ENCODE measurements at regions not wholly inside any gene's neighbourhood (a gene's known extent, or its start where the extent isn't known, plus 50 kb on each side); places are given as distances from the start of the nearest gene placed in this dataset.

DNA sequence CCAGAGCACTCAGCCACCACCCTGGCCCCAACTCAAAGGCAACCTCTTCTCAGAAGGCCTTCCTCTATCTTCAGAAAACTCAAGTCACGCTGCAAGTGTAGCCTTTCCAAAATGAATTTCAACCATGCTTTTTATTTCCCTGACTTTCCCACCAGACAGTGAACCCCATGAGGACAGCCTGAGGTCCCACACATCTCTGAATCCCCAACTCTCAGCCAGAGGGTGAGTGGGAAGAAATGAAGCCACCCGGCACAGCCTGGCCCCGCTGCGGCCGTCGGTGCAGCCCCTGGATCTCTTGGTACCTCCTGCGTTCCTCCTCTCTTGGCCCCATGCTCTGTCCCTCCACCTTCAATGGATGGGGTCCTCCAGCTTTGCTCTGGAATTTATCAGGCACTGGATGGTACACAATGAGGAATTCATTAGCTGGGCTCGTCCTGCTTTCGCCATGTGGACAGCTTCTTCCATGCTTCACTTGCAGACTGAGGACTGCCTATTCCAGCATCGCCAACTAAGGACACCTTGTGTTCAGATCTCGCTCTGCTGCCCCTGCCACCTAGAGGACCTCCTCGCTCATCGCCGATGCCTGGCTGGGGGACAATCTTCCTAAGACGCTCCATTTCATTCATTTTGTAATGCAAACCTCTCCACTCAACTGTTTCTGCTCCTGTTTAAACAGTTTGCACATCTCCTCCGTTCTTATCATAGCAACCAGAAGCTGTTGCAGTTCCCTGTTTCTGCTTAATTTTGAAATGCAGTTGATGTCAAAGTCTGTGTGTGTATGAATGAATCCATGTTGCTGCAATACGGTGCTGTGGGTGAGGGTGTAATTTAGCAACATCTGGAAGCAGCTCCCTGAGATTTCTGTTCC is 672.1 kb downstream of the TBC1D22A start:
- H3K27me3 Mint-ChIP-seq, result no peaks in the 10 kb centered on the region
- ChIA-PET CTCF (no interaction called here), POLR2A (no interaction called here)
- DNase-seq, result no peak
- H3K27ac Mint-ChIP-seq, result no peak overlapping the region
- H3K36me3 Mint-ChIP-seq (ENCODE audit: low read depth), result no peaks in the 10 kb centered on the region
- H3K9me3 Mint-ChIP-seq, result peaks cover 2% of the 10 kb centered on the region
- H3K4me1 Mint-ChIP-seq, result no peaks in the 10 kb centered on the region
- H3K4me3 Mint-ChIP-seq, result no peak overlapping the region

- ChIA-PET CTCF (no interaction called here), POLR2A (no interaction called here)
- Mint-ChIP-seq H3K4me1 (no peaks in the 10 kb centered on the region), H3K27ac (no peak overlapping the region), H3K36me3 (ENCODE audit: low read depth) (no peaks in the 10 kb centered on the region), H3K9me3 (peaks cover 2% of the 10 kb centered on the region), H3K4me3 (no peak overlapping the region), H3K27me3 (no peaks in the 10 kb centered on the region)
- no peak for DNase-seq
Measured at GRCh38 chr22:47433627-47434026, 671.2 kb downstream of the TBC1D22A start.

DNA sequence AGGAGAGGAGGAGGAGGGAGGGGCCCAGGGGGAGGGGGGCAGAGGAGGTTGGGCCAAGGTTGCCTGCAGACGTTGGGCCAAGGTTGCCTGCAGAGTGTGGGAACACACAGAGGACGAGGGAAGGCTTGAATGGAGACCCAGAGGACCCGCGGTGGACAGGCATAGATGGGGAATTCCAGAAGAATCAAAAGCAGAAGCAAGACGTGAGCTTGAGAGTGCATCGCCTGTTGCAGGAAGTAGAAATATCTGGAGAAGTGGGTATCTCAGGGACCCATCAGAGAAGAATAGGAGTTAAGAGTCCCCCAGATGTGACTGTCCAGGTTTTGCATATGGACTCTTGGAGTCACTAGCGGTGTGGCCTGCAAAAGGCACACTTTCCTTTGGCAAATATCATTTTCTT is 670.2 kb downstream of the TBC1D22A start:
- POLR2A ChIA-PET, result no interaction called here
- CTCF ChIA-PET, result interaction anchor here (0.6 kb wide), 1 partner anchor 763 kb away, joined by 5 read pairs; no protein-coding TSS in a partner anchor
- no peak for DNase-seq
- Mint-ChIP-seq H3K27me3 (no peaks in the 10 kb centered on the region), H3K27ac (no peak overlapping the region), H3K4me1 (no peaks in the 10 kb centered on the region), H3K9me3 (peaks cover 2% of the 10 kb centered on the region), H3K36me3 (ENCODE audit: low read depth) (no peaks in the 10 kb centered on the region), H3K4me3 (no peak overlapping the region)

GRCh38 chr22:47423861-47424820 is 661.7 kb downstream of the TBC1D22A start:
- Mint-ChIP-seq H3K4me1 (no peaks in the 10 kb centered on the region), H3K36me3 (ENCODE audit: low read depth) (no peaks in the 10 kb centered on the region), H3K27me3 (peaks cover 2% of the 10 kb centered on the region), H3K27ac (no peak overlapping the region), H3K9me3 (no peaks in the 10 kb centered on the region), H3K4me3 (no peak overlapping the region)
- POLR2A ChIA-PET, result no interaction called here
- no peak for DNase-seq
- CTCF ChIA-PET, result no interaction called here

DNA sequence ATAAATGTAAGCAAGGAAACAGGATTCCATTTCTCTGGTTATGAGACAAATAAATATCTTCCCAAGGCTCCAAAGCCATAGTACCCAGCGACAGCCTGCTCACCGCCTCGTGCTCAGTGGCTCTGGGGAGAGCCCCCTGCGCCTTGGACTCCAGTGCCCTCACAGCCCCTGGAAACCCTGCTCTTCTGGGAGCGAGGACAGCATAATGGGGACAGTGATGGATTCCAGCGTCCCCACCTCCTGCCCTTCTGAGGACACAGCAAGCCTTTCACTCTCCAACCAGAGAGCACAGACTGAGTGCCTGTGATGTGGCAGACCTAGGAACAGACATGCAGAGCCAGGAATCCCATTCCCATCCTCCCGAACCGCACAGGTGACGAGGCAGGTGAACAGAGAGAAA is 660.8 kb downstream of the TBC1D22A start:
- POLR2A ChIA-PET, result no interaction called here
- CTCF ChIA-PET, result no interaction called here
- no peaks in the 10 kb centered on the region for H3K9me3 Mint-ChIP-seq
- no peak overlapping the region for H3K27ac Mint-ChIP-seq
- no peak for DNase-seq
- H3K4me3 Mint-ChIP-seq, result no peak overlapping the region
- H3K4me1 Mint-ChIP-seq, result no peaks in the 10 kb centered on the region
- H3K27me3 Mint-ChIP-seq, result peaks cover 2% of the 10 kb centered on the region
- H3K36me3 Mint-ChIP-seq (ENCODE audit: low read depth), result no peaks in the 10 kb centered on the region

DNA sequence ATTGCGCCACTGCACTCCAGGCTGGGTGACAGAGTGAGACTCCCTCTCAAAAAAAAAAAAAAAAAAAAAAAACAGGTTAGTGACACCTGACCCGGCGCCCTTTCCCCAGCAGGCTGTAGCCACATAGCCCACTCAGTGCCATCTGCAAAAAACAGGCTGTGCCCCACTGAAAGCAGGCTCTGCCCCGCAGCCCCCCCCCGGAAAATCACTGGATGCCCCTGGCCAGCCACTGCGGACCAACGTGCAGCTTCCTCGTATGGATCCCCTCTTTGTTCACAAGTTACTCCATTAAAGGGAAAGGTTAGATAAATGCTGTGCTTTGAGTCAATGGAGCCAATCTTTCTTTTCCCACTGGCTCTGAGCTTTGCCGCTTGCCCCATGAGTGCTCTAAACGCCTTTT is 660.3 kb downstream of the TBC1D22A start:
- no peak for DNase-seq
- no peaks in the 10 kb centered on the region for H3K9me3 Mint-ChIP-seq
- ChIA-PET POLR2A (no interaction called here), CTCF (no interaction called here)
- H3K27ac Mint-ChIP-seq, result no peak overlapping the region
- no peaks in the 10 kb centered on the region for H3K36me3 Mint-ChIP-seq (ENCODE audit: low read depth)
- H3K27me3 Mint-ChIP-seq, result peaks cover 2% of the 10 kb centered on the region
- no peaks in the 10 kb centered on the region for H3K4me1 Mint-ChIP-seq
- H3K4me3 Mint-ChIP-seq, result no peak overlapping the region

DNA sequence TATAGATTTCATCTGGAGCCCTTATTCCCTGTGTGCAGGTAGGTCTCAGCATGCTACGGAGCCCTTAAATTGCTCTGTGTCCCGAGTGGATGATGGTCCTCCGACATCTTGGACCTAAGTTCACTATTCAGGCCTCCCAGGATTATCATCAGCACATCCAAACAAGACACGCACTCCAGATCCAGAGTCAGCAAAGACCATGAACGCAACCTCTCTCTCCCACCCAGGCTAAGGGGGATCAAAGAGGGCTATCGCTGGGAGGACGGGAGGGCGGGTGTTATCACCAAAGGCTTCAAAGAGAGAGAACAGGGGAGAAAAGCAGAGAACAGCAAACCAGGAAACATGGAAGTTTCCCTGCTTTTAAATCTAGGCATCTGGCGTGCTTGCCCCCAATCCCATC is 659.4 kb downstream of the TBC1D22A start:
- H3K4me3 Mint-ChIP-seq, result no peak overlapping the region
- no peaks in the 10 kb centered on the region for H3K27me3 Mint-ChIP-seq
- ChIA-PET CTCF (no interaction called here), POLR2A (no interaction called here)
- no peak for DNase-seq
- no peaks in the 10 kb centered on the region for H3K4me1 Mint-ChIP-seq
- no peaks in the 10 kb centered on the region for H3K36me3 Mint-ChIP-seq (ENCODE audit: low read depth)
- peaks cover 2% of the 10 kb centered on the region for H3K9me3 Mint-ChIP-seq
- no peak overlapping the region for H3K27ac Mint-ChIP-seq

DNA sequence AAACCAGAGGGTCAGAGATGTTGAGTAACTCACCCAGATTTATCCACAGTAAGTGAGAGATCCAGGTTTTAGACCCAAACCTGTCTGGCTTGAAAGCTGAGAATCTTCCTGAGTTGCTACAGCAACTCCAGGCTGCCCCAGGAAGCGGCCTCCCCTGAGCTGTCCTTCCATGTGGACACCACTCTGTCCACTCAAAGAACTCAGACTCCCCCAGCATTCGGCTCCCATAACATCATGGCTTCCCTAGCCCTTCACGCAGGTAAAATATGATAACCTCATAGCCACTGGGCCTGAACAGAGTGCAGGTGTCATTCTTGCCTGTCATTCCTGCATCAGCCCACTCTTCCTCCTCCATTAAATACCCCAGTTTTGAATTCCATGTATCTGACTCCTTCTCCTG is 657.8 kb downstream of the TBC1D22A start:
- ChIA-PET POLR2A (no interaction called here), CTCF (no interaction called here)
- Mint-ChIP-seq H3K27me3 (no peaks in the 10 kb centered on the region), H3K4me3 (no peak overlapping the region), H3K27ac (no peak overlapping the region), H3K4me1 (no peaks in the 10 kb centered on the region), H3K9me3 (peaks cover 2% of the 10 kb centered on the region), H3K36me3 (ENCODE audit: low read depth) (no peaks in the 10 kb centered on the region)
- DNase-seq, result no peak

DNA sequence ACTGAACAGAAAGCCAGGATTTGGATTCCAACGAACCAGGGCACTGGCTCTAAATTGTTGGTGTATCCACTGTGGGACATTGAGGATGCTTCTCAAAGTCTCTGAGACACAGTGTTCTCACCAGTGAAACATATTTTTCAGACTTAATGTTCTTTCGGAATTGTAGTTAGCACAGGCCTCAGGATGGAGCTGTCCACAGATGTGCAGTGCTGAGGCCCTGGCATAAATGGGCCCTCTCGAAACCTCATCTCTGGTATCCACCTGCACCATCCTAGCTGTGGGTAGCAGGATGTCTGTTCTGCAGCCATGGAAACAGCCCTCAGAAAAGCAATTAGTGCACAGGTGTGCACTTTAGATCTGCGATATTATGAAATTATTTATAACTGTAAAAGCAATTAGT is 656.8 kb downstream of the TBC1D22A start:
- no peak overlapping the region for H3K4me3 Mint-ChIP-seq
- ChIA-PET CTCF (no interaction called here), POLR2A (no interaction called here)
- no peak overlapping the region for H3K27ac Mint-ChIP-seq
- no peaks in the 10 kb centered on the region for H3K27me3 Mint-ChIP-seq
- no peaks in the 10 kb centered on the region for H3K4me1 Mint-ChIP-seq
- no peaks in the 10 kb centered on the region for H3K36me3 Mint-ChIP-seq (ENCODE audit: low read depth)
- no peak for DNase-seq
- peaks cover 2% of the 10 kb centered on the region for H3K9me3 Mint-ChIP-seq

DNA sequence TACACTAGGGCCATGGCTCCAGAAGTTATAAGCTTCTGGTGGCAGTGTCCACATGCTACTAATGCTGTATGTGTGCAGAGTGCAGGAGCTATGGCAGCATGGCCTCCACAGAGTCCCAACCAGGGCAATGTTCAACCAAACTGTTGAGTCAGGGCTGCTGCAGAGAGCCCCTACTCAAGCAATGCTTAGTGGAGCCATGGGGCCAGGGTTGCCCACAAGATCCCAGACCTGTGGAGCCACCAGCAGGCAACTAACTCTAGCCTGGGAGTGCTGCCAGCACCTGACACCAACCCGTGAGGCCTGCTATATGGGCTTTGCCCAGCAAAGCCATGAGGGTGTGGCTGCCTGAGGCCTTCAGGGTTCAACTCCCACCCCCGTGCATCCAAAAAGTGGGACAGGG is 655.2 kb downstream of the TBC1D22A start:
- no peak overlapping the region for H3K27ac Mint-ChIP-seq
- no peaks in the 10 kb centered on the region for H3K36me3 Mint-ChIP-seq (ENCODE audit: low read depth)
- POLR2A ChIA-PET, result no interaction called here
- H3K4me1 Mint-ChIP-seq, result no peaks in the 10 kb centered on the region
- H3K4me3 Mint-ChIP-seq, result no peak overlapping the region
- peaks cover 2% of the 10 kb centered on the region for H3K27me3 Mint-ChIP-seq
- DNase-seq, result no peak
- H3K9me3 Mint-ChIP-seq, result peaks cover 2% of the 10 kb centered on the region
- CTCF ChIA-PET, result no interaction called here

GRCh38 chr22:47411006-47411405 is 648.6 kb downstream of the TBC1D22A start:
- no peak overlapping the region for H3K27ac Mint-ChIP-seq
- POLR2A ChIA-PET, result no interaction called here
- H3K4me1 Mint-ChIP-seq, result no peaks in the 10 kb centered on the region
- peaks cover 12% of the 10 kb centered on the region for H3K27me3 Mint-ChIP-seq
- H3K4me3 Mint-ChIP-seq, result no peak overlapping the region
- H3K9me3 Mint-ChIP-seq, result no peaks in the 10 kb centered on the region
- no peak for DNase-seq
- no peaks in the 10 kb centered on the region for H3K36me3 Mint-ChIP-seq (ENCODE audit: low read depth)
- CTCF ChIA-PET, result no interaction called here

DNA sequence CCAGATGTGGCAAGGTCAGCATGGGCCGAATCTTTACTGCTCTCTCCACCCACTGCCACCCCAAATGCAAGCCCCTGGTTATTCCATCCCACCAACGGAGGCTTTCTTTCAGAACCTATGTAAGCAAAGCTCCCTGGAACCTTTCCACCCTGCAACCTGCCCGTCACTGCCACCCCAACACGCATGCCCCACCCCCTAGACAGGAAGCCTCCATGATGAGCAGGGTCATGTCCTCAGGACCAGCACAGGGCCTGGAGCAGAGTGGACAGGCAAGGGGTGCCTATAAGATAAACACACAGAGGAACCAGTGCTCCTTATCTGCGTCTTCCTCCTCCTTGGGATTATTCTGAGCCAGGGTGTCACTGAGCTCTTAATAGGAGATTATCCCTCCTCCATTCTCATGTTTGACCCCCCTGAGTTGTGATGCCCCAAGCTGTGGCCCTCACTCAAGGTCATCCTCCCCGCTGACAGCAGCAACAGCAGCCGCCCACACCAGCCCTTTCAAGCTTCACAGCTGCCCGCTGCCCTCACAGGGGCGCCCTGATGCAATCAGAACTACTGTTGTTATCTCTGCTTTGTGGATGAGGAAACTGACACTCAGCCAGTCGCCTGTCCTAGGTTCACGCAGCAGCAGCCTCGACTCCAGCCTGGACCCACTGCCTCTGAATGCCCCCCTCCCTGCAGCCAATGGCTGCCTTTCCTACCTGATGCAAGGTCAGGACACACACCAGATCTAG is 647.3 kb downstream of the TBC1D22A start:
- POLR2A ChIA-PET, result no interaction called here
- Mint-ChIP-seq H3K4me3 (no peak overlapping the region), H3K27ac (no peak overlapping the region), H3K9me3 (no peaks in the 10 kb centered on the region), H3K27me3 (peaks cover 12% of the 10 kb centered on the region), H3K4me1 (no peaks in the 10 kb centered on the region), H3K36me3 (ENCODE audit: low read depth) (no peaks in the 10 kb centered on the region)
- no peak for DNase-seq
- CTCF ChIA-PET, result interaction anchor here (0.6 kb wide), 1 partner anchor 9 kb away, joined by 3 read pairs; no protein-coding TSS in a partner anchor

- no peaks in the 10 kb centered on the region for H3K4me1 Mint-ChIP-seq
- H3K36me3 Mint-ChIP-seq (ENCODE audit: low read depth), result no peaks in the 10 kb centered on the region
- DNase-seq, result no peak
- ChIA-PET POLR2A (no interaction called here), CTCF (no interaction called here)
- no peaks in the 10 kb centered on the region for H3K9me3 Mint-ChIP-seq
- no peak overlapping the region for H3K27ac Mint-ChIP-seq
- H3K27me3 Mint-ChIP-seq, result peaks cover 12% of the 10 kb centered on the region
- no peak overlapping the region for H3K4me3 Mint-ChIP-seq
Measured at GRCh38 chr22:47408409-47408808, 646.0 kb downstream of the TBC1D22A start.

Data from activated CD4-positive, alpha-beta T cell treated with anti-CD3 and anti-CD28 coated beads, Interleukin-2, amount 10 ng/mL, durations not matched to agents 7 days and 5 days (primary cell).